ENCODE measurements at regions not wholly inside any gene's neighbourhood (a gene's known extent, or its start where the extent isn't known, plus 50 kb on each side); places are given as distances from the start of the nearest gene placed in this dataset.
"Not testable (repeated sequence)": the region's sequence is repeated elsewhere in the genome, so short reads cannot be mapped to it uniquely, and the experiment has no call there.

DNA sequence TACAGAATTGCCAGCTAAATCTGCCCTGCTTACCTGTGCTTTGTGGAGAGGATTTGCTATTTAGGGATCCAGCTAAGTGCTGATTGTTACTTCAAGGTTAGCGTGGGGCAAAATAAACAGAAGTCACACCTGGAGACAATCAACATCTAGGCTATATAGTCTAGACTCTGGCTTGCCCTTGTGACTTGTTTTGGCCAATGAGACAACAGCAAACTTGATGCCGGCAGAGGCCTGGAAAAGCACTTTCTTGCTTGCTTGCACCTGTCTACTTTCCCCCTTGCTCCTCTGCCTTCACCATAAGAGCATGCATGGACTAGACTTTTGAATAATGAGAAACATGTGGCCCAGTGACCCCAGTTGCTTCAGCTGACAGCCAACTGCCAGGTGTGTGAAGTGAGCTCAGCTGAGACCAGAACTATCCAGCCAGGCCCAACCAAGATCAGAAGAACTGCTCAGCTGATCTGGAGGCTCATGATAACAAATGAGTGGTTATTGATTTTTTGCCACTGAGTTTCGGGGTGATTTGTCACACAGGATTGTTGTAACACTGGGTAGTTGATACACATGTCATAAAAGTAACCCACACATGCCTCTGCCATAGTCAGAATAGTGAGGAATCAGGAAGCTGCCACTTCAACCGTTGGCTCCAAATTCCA is 164.4 kb downstream of the RBMX2 start:
- no peaks in the 10 kb centered on the region for H3K9me3 ChIP-seq
- TF ChIP-seq POLR2A (IDR thresholded peaks at IDR 0.05): no peak
- no peak for TF ChIP-seq CTCF (IDR thresholded peaks at IDR 0.05 in 8 of 11, conservative IDR thresholded peaks at IDR 0.05 in 3 of 11)
- TF ChIP-seq POLR2AphosphoS5 (IDR thresholded peaks at IDR 0.05): no peak
- H3K27me3 ChIP-seq (replicated peaks in 1 of 7): no peaks in the 10 kb centered on the region
- H3K36me3 ChIP-seq: no peaks in the 10 kb centered on the region
- H3K4me1 ChIP-seq: no peaks in the 10 kb centered on the region
- H3K27ac ChIP-seq: no peak overlapping the region
- intact Hi-C loops (cut with DNase I; ENCODE audit: low total_unique reads): no loop called here
- no peak for DNase-seq
- WGBS, 5 donors: 67 to 90% (median 86%) methylated on average over 4 of the region's 4 CpGs
- no peak overlapping the region for H3K4me3 ChIP-seq

DNA sequence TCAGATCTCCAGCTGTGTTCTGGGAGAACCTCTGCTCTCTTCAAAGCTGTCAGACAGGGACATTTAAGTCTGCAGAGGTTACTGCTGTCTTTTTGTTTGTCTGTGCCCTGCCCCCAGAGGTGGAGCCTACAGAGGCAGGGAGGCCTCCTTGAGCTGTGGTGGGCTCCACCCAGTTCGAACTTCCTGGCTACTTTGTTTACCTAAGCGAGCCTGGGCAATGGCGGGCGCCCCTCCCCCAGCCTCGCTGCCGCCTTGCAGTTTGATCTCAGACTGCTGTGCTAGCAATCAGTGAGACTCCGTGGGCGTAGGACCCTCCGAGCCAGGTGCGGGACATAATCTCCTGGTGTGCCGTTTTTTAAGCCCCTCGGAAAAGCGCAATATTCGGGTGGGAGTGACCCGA is 171.2 kb downstream of the RBMX2 start:
- DNase-seq; H3K4me3 ChIP-seq; H3K27ac ChIP-seq; H3K36me3 ChIP-seq; H3K9me3 ChIP-seq; H3K4me1 ChIP-seq; H3K27me3 ChIP-seq (replicated peaks in 1 of 7): not testable (repeated sequence)
- 63 to 94% (median 88%) methylated on average over 2 to 13 of the region's 15 CpGs; no CpG with 5 or more reads in 1 of the 5 donors for WGBS, 5 donors
- intact Hi-C loops (cut with DNase I; ENCODE audit: low total_unique reads): loop anchor here (10.0 kb wide), 1 partner anchor 342 kb away; no protein-coding TSS in a partner anchor

Data from spleen (tissue), 11 donors.